Right cardiac atrium (tissue), 5 donors: ENCODE measurements at regions not wholly inside any gene's neighbourhood (a gene's known extent, or its start where the extent isn't known, plus 50 kb on each side); places are given as distances from the start of the nearest gene placed in this dataset.

ENCODE experiments used
- ATAC-seq, 2 donors: fragments of 200-7000 bp; cut with Tn5 transposase; one replicate each; pipeline versions ENCODE4 v1.8.0 to v1.9.1; 2020; ENCODE audit warnings: moderate library complexity in 2 of 2, mild to moderate bottlenecking in 1 of 2
- DNase-seq, 3 donors: peaks; one replicate each; pipeline ENCODE4 v3.0.0-alpha.2; 2020
- H3K27ac ChIP-seq: one replicate; pipeline ENCODE4 v1.5.1; 2013; ENCODE audit warnings: mild to moderate bottlenecking, low read length, control low read depth, moderate library complexity
- H3K27me3 ChIP-seq: one replicate; pipeline ENCODE4 v1.6.1; 2013; ENCODE audit not compliant: control insufficient read depth, insufficient read depth
- H3K4me1 ChIP-seq: one replicate; pipeline ENCODE4 v1.6.1; 2013; ENCODE audit warnings: low read length; ENCODE audit not compliant: control insufficient read depth, insufficient read depth
- H3K4me3 ChIP-seq: one replicate; pipeline ENCODE4 v1.5.1; 2013; ENCODE audit warnings: low read length, control low read depth
- H3K9me3 ChIP-seq: one replicate; pipeline ENCODE4 v1.6.1; 2013; ENCODE audit warnings: low read length; ENCODE audit not compliant: control insufficient read depth
- WGBS: extraction: QIAGEN DNeasy Blood & Tissue Kit; methylation state at CpG from one replicate; pipeline ENCODE4 v1.1.7; 2013; 5-methylcytosine and 5-hydroxymethylcytosine counted together
- intact Hi-C, 4 donors: fragments of 100-400 bp; cut with DNase I; formaldehyde crosslinking; loops; one replicate each; pipeline versions ENCODE4 v1.11.0 to v1.14.0; 2022 to 2023
- donor health status: healthy with polysubstance abuse.
- donor health status: DM: no; HTN: yes; CAD: no.
- donor health status: DM: no; HTN: no; CAD: no.
- donor health status: DM: no; HTN: yes; CAD: no; lungs with severe emphysema.
- donor health status: DM: yes; HTN: yes; CAD: no.

DNA sequence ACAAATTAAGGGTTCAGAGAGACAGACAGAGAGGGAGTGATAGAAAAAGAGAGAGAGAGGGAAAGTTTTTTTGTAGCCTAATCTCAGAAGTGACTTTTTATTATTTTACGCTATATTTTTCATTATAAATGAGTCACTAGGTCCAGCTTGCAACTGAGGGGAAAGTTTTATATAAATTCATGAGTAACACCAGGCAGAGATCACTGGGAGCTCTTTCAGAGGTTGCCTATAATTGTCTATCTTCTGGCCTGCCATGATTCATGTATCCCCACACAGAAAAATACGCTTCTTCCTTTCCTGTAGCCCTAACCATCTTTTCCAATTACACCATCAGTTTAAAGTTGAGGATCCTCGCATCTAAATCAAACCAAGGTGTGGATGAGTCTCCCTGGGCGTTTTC lies 467.9 kb downstream of the SLITRK1 start:
- Histone ChIP-seq H3K4me3 (no peak overlapping the region), H3K27me3 (no peaks in the 10 kb centered on the region), H3K9me3 (no peaks in the 10 kb centered on the region), H3K4me1 (no peaks in the 10 kb centered on the region), H3K27ac (no peak overlapping the region)
- intact Hi-C loops = no loop called here
- ATAC-seq (no peak), DNase-seq (no peak)
- 77% methylated on average over 4 of the region's 4 CpGs for WGBS

DNA sequence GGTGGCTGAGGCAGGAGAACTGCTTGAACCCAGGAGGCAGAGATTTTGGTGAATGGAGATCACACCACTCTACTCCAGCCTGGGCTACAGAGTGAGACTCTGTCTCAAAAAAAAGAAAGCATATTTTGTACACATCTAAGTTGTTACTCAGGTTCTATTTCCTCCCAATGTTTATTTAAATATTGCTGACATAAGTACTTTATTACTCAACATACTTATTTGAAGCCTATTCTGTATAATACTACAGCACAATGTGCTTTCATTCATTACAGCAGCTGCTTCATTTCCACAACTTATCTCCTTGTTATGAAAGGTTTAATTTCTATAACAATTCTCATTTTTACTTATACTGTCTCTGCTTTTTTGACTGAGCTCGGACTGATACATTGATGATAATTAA lies 495.7 kb downstream of the SLITRK1 start:
- Histone ChIP-seq H3K4me3 (no peak overlapping the region), H3K27me3 (no peaks in the 10 kb centered on the region), H3K4me1 (no peaks in the 10 kb centered on the region), H3K27ac (no peak overlapping the region), H3K9me3 (no peaks in the 10 kb centered on the region)
- 67% methylated on average over 1 of the region's 1 CpG for WGBS
- no peak for DNase-seq
- intact Hi-C loops = no loop called here
- no peak for ATAC-seq

DNA sequence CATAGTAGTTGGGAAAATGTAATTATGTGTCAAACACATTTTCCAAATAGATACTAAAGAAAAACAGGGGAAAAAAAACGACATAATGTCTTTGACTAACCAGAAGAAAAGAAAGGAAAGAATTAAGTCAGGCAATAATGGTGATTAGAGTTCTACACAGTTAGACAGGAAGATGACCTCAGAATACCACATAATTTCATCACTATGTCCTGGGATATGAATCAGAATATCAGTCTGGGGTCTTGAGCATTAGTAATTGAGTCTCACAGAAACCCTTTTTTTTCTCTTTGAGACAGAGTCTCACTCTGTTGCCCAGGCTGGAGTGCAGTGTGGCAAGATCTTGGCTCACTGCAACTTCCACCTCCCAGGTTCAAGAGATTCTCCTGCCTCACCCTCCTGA lies 503.4 kb downstream of the SLITRK1 start:
- ATAC-seq = no peak
- DNase-seq = no peak
- Histone ChIP-seq H3K27ac (no peak overlapping the region), H3K4me1 (no peaks in the 10 kb centered on the region), H3K4me3 (no peak overlapping the region), H3K9me3 (no peaks in the 10 kb centered on the region), H3K27me3 (no peaks in the 10 kb centered on the region)
- WGBS = 28% methylated on average over 1 of the region's 1 CpG
- intact Hi-C loops = no loop called here

DNA sequence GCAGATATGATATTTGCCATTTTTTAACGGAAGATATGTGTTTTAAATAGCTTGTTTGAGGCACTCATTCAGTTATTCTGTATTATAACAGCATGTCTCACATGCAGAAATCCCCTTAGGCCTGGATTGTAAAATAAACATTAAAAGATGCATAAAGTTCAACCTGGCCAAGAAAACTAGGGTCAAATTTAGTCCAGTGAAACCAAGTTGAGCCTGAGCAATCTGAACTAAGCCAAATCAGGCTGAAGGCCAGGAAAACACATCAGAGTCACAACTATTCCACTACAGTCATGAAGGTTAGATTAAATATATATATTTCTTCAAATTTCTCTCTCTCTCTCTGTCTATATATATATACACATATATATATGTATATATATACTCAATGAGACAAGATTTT lies 504.8 kb downstream of the SLITRK1 start:
- 50% methylated on average over 1 of the region's 1 CpG for WGBS
- Histone ChIP-seq H3K4me1 (no peaks in the 10 kb centered on the region), H3K27me3 (no peaks in the 10 kb centered on the region), H3K9me3 (no peaks in the 10 kb centered on the region), H3K27ac (no peak overlapping the region), H3K4me3 (no peak overlapping the region)
- intact Hi-C loops = no loop called here
- no peak for DNase-seq
- ATAC-seq = no peak

DNA sequence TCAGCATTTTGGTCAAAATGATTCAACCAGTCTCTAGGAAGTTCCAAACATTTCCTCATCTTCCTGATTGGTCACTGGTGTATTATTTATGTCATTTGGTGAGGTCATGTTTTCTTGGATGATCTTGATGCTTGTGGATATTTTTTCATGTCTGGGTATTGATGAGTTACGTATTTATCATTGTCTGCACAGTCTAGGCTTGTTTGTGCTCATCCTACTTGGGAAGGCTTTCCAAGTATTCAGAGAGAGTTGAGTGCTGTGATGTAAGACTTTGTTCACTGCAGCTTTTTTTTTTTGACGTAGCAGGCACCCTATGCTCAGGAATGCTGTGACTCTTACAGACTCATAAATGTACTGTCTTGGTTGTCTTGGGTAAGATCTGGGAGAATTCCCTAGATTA lies 509.5 kb downstream of the SLITRK1 start:
- 52% methylated on average over 2 of the region's 2 CpGs for WGBS
- ATAC-seq = no peak
- Histone ChIP-seq H3K9me3 (no peaks in the 10 kb centered on the region), H3K4me3 (no peak overlapping the region), H3K27me3 (no peaks in the 10 kb centered on the region), H3K27ac (no peak overlapping the region), H3K4me1 (no peaks in the 10 kb centered on the region)
- no peak for DNase-seq
- intact Hi-C loops = no loop called here

DNA sequence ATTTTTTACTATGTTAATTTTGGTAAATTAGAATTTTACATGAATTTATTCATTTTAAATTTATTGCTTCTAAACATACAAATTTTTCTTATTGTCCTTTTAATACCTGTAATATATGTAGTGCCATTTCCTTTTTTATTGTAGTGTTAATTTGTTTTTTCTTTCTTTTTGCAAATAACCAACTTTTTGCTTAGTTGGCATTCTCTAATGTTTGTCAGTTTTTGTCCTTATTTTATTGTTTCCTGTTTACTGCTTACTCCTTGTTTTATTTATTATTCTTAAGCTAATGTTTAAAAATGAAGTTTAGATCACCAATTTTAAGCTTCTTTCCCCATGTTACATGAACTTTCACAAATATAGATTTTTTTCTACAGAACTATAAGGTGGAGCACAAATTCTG lies 516.6 kb downstream of the SLITRK1 start:
- Histone ChIP-seq H3K4me3 (no peak overlapping the region), H3K9me3 (no peaks in the 10 kb centered on the region), H3K4me1 (no peaks in the 10 kb centered on the region), H3K27me3 (no peaks in the 10 kb centered on the region), H3K27ac (no peak overlapping the region)
- ATAC-seq (no peak), DNase-seq (no peak)
- intact Hi-C loops = no loop called here

DNA sequence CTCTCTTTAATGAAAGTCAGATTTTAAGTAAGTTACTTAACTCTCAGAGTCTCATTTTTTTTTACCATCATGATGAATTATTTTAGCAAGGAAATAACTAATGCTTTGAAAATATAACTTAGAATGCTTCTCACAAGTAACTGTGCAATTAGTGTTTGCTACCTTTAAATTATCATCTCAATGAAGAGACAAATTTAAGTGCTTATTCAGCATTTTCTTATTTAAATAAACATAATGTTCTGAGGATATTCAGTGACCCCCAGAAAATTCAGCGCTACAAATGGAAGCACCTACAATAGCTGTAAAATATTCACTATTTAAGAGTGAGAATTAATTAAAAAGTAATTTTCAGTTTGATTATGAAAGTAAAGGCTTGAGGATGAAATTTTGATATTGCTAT lies 527.2 kb downstream of the SLITRK1 start:
- no peak overlapping the region for H3K27ac ChIP-seq
- H3K9me3 ChIP-seq = no peaks in the 10 kb centered on the region
- no peak overlapping the region for H3K4me3 ChIP-seq
- ATAC-seq (no peak), DNase-seq (no peak)
- H3K4me1 ChIP-seq = no peaks in the 10 kb centered on the region
- intact Hi-C loops = no loop called here
- 87% methylated on average over 1 of the region's 1 CpG for whole genome bisulfite sequencing
- no peaks in the 10 kb centered on the region for H3K27me3 ChIP-seq

DNA sequence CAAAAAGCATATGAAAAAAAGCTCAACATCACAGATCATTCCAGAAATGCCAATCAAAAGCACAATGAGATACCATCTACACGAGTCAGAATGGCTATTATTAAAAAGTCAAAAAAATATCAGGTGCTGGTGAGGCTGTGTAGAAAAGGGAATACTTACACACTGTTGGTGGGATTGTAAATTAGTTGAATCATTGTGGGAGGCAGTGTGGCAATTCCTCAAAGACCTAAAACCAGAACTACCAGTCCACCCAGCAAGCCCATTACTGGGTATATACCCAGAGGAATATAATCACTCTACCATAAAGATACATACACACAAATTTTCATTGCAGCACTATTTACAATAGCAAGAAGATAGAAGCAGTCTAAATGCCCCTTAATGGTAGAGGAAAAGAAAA lies 529.9 kb downstream of the SLITRK1 start:
- Histone ChIP-seq H3K4me3 (no peak overlapping the region), H3K27ac (no peak overlapping the region), H3K9me3 (no peaks in the 10 kb centered on the region), H3K27me3 (no peaks in the 10 kb centered on the region), H3K4me1 (no peaks in the 10 kb centered on the region)
- ATAC-seq = no peak
- 58% methylated on average over 1 of the region's 1 CpG for WGBS
- no peak for DNase-seq
- intact Hi-C loops = no loop called here

DNA sequence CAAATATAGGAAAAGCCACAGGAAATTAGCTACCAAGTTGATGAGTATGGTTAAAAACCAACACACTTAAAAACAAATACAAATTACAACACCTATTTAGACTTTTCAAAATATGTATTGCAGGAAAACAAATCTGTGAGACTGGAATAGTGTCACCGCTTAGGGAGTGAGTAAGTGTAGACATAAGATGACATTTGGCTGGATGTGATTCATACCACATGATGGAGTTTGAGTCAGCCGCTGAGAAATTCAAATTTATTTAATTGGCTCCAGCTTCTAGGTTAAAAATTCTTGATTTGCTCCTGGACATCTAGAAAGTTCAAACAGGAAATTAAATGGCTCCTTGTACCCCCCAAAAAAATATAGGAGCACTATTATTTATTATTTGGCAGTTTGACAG lies 531.7 kb downstream of the SLITRK1 start:
- DNase-seq (no peak), ATAC-seq (no peak)
- 85% methylated on average over 2 of the region's 2 CpGs for WGBS
- Histone ChIP-seq H3K27me3 (no peaks in the 10 kb centered on the region), H3K27ac (no peak overlapping the region), H3K4me3 (no peak overlapping the region), H3K9me3 (no peaks in the 10 kb centered on the region), H3K4me1 (no peaks in the 10 kb centered on the region)
- intact Hi-C loops = no loop called here

DNA sequence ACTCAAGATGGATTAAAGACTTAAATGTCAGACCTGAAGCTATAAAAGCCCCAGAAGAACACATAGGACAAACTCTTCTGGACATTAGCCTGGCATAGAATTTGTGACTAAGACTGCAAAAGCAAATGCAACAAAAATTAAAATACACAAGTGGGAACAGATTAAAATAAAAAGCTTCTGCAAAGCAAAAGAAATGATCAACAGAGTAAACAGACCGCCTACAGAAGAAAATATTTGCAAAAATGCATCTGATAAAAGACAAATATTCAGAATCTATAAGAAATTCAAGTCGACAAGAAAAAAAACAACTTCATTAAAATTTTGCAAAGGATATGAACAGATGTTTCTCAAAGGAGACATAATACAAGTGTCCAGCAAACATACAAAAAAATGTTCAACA lies 537.8 kb downstream of the SLITRK1 start:
- Histone ChIP-seq H3K4me1 (no peaks in the 10 kb centered on the region), H3K9me3 (no peaks in the 10 kb centered on the region), H3K27ac (no peak overlapping the region), H3K4me3 (no peak overlapping the region), H3K27me3 (no peaks in the 10 kb centered on the region)
- WGBS = 77% methylated on average over 2 of the region's 2 CpGs
- no peak for ATAC-seq
- intact Hi-C loops = no loop called here
- DNase-seq = no peak

DNA sequence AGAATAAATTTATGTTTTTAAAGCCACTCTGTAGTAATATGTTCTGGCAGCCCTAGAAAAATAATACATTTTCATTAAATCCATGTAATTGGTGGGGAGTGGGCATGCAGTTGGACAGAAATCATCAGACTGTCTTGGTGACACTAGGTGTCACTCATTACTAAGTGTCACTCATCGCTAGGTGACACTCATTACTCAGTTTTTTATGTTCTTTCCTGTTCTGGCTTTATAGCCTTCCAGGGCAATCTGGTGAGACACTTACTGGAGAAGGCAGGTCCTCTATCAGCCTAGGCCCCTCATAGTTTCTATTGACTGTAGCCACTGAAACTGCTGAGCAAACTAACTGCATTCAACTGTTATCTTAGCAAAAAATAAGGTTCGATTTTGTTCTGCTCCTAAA lies 542.1 kb downstream of the SLITRK1 start:
- no peak for ATAC-seq
- Histone ChIP-seq H3K27ac (no peak overlapping the region), H3K4me1 (no peaks in the 10 kb centered on the region), H3K27me3 (no peaks in the 10 kb centered on the region), H3K4me3 (no peak overlapping the region), H3K9me3 (no peaks in the 10 kb centered on the region)
- DNase-seq = no peak
- 69% methylated on average over 2 of the region's 2 CpGs for WGBS
- intact Hi-C loops = no loop called here

DNA sequence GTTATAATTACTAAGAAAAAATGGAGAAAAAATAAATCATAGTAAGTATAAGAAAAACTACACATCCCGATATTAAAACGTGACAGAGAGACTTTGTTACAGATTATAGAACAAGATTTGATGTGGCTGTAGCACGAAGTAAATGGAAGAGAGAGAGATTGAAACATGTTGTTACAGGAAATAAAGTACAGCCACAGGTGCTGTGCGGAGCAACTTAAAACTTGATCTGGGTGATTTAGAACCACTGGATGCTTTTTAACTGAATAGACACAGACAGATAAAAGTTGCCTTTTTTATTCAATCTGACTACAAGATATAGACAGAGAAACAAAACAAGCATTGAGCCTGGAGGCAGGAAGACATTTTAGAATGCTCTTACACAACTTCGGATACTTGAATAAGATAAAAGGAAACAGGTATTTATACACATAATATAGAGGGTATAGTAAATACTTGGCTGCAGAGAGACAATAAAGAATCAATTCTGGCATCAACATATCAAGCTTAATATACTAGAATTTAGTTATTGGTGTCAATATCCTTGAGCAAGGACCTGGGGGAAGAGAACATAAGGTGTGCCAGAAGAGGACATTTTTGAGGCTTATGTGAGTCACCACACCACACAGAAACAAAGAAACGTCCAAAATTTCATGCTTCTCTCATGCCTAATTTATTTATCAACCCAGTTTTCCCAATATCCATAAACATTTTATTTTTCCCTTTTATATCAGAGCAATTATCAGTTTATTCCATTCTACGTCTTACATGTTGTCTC lies 548.5 kb downstream of the SLITRK1 start:
- DNase-seq (no peak), ATAC-seq (no peak)
- H3K27ac ChIP-seq = no peak overlapping the region
- WGBS = 68% methylated on average over 7 of the region's 7 CpGs
- intact Hi-C loops = no loop called here
- H3K4me3 ChIP-seq = no peak overlapping the region
- no peaks in the 10 kb centered on the region for H3K9me3 ChIP-seq
- H3K4me1 ChIP-seq = no peaks in the 10 kb centered on the region
- H3K27me3 ChIP-seq = no peaks in the 10 kb centered on the region
